Globus pallidus (tissue), 1 donor: ENCODE measurements at regions not wholly inside any gene's neighbourhood (a gene's known extent, or its start where the extent isn't known, plus 50 kb on each side); places are given as distances from the start of the nearest gene placed in this dataset.

ENCODE experiments used
- DNase-seq: peaks from one replicate; pipeline ENCODE4 v3.0.0-alpha.2; 2015; ENCODE audit warnings: low spot score

GRCh38 chr18:24735624-24736231 lies 275.3 kb downstream of the HRH4 start:
- DNase-seq: no peak

- no peak for DNase-seq
Observed at GRCh38 chr18:24736662-24737330, 276.4 kb downstream of the HRH4 start.

- no peak for DNase-seq
Observed at GRCh38 chr18:24740829-24741228, 280.4 kb downstream of the HRH4 start.

GRCh38 chr18:24741321-24741720 lies 280.9 kb downstream of the HRH4 start:
- DNase-seq: no peak

- no peak for DNase-seq
Observed at GRCh38 chr18:24741965-24742724, 281.7 kb downstream of the HRH4 start.

- DNase-seq: no peak
Observed at GRCh38 chr18:24754583-24755253, 294.3 kb downstream of the HRH4 start.

- DNase-seq: no peak
Observed at GRCh38 chr18:24756385-24756784, 295.9 kb downstream of the HRH4 start.

GRCh38 chr18:24757134-24757533 lies 296.7 kb downstream of the HRH4 start:
- DNase-seq: no peak

- DNase-seq: no peak
Observed at GRCh38 chr18:24761765-24762164, 301.3 kb downstream of the HRH4 start.

- no peak for DNase-seq
Observed at GRCh38 chr18:24762511-24762910, 302.1 kb downstream of the HRH4 start.

GRCh38 chr18:24763765-24764513 lies 303.5 kb downstream of the HRH4 start:
- no peak for DNase-seq

GRCh38 chr18:24764766-24765165 lies 304.3 kb downstream of the HRH4 start:
- DNase-seq: no peak

GRCh38 chr18:24766376-24766775 lies 305.9 kb downstream of the HRH4 start:
- no peak for DNase-seq

GRCh38 chr18:24770311-24771024 lies 310.0 kb downstream of the HRH4 start:
- DNase-seq: no peak

- DNase-seq: no peak
Observed at GRCh38 chr18:24771300-24771699, 310.9 kb downstream of the HRH4 start.

GRCh38 chr18:24773101-24773500 lies 312.7 kb downstream of the HRH4 start:
- DNase-seq: no peak

- no peak for DNase-seq
Observed at GRCh38 chr18:24776019-24776418, 315.6 kb downstream of the HRH4 start.

- DNase-seq: no peak
Observed at GRCh38 chr18:24778810-24779418, 318.5 kb downstream of the HRH4 start.

GRCh38 chr18:24782566-24782965 lies 322.1 kb downstream of the HRH4 start:
- DNase-seq: no peak

GRCh38 chr18:24785019-24785418 lies 324.6 kb downstream of the HRH4 start:
- DNase-seq: no peak

- DNase-seq: no peak
Observed at GRCh38 chr18:24786027-24786426, 325.6 kb downstream of the HRH4 start.
